ENCODE measurements at regions not wholly inside any gene's neighbourhood (a gene's known extent, or its start where the extent isn't known, plus 50 kb on each side); places are given as distances from the start of the nearest gene placed in this dataset.

DNA sequence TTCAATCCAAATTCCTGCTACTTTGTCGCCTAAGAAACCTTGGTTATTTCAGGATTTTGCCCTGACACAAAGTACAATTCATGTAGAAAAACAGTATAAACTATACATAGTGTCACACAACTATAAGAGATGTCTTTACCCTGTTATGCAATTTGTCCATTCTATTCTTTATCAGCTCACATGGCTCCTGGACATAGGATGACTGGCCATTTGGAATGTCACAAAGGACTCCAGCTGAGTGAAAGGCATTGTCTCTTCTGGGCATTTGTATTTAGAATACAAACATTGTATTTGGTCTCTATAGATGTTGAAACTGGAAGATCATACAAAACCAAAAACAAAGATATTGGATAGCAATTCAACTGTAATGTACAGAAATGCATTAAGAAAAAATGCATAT is 944.6 kb upstream of the LRRTM1 start:
- H3K36me3 ChIP-seq (ENCODE audit: control insufficient read depth in 2 of 2, insufficient read depth in 1 of 2, low read length in 2 of 2) = no peaks in the 10 kb centered on the region
- ChIA-PET POLR2A (no interaction called here), CTCF (no interaction called here)
- H3K4me3 ChIP-seq (ENCODE audit: low read depth, low read length) = no peak overlapping the region
- no peaks in the 10 kb centered on the region for H3K4me1 ChIP-seq (ENCODE audit: control insufficient read depth, insufficient read depth, low read length)
- no peaks in the 10 kb centered on the region for H3K9me3 ChIP-seq (ENCODE audit: control insufficient read depth, insufficient read depth, low read depth, low read length)
- H3K27ac ChIP-seq (ENCODE audit: extremely low read depth, low read depth, low read length) = no peak overlapping the region
- TF ChIP-seq, protein P1, sequence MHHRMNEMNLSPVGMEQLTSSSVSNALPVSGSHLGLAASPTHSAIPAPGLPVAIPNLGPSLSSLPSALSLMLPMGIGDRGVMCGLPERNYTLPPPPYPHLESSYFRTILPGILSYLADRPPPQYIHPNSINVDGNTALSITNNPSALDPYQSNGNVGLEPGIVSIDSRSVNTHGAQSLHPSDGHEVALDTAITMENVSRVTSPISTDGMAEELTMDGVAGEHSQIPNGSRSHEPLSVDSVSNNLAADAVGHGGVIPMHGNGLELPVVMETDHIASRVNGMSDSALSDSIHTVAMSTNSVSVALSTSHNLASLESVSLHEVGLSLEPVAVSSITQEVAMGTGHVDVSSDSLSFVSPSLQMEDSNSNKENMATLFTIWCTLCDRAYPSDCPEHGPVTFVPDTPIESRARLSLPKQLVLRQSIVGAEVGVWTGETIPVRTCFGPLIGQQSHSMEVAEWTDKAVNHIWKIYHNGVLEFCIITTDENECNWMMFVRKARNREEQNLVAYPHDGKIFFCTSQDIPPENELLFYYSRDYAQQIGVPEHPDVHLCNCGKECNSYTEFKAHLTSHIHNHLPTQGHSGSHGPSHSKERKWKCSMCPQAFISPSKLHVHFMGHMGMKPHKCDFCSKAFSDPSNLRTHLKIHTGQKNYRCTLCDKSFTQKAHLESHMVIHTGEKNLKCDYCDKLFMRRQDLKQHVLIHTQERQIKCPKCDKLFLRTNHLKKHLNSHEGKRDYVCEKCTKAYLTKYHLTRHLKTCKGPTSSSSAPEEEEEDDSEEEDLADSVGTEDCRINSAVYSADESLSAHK (tag by site-specific recombination; IDR thresholded peaks at IDR 0.05) = no peak
- TF ChIP-seq SCRT2 (tag by site-specific recombination; IDR thresholded peaks at IDR 0.05) = no peak
- no peak for TF ChIP-seq ZNF341 (tag by site-specific recombination; IDR thresholded peaks at IDR 0.05; ENCODE audit: low read depth)
- TF ChIP-seq ZNF16 (tag by site-specific recombination; IDR thresholded peaks at IDR 0.05; ENCODE audit: low read depth) = no peak
- TF ChIP-seq, protein P2, sequence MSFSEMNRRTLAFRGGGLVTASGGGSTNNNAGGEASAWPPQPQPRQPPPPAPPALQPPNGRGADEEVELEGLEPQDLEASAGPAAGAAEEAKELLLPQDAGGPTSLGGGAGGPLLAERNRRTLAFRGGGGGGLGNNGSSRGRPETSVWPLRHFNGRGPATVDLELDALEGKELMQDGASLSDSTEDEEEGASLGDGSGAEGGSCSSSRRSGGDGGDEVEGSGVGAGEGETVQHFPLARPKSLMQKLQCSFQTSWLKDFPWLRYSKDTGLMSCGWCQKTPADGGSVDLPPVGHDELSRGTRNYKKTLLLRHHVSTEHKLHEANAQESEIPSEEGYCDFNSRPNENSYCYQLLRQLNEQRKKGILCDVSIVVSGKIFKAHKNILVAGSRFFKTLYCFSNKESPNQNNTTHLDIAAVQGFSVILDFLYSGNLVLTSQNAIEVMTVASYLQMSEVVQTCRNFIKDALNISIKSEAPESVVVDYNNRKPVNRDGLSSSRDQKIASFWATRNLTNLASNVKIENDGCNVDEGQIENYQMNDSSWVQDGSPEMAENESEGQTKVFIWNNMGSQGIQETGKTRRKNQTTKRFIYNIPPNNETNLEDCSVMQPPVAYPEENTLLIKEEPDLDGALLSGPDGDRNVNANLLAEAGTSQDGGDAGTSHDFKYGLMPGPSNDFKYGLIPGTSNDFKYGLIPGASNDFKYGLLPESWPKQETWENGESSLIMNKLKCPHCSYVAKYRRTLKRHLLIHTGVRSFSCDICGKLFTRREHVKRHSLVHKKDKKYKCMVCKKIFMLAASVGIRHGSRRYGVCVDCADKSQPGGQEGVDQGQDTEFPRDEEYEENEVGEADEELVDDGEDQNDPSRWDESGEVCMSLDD (tag by site-specific recombination; IDR thresholded peaks at IDR 0.05) = no peak
- no peak for TF ChIP-seq ZNF48 (tag by site-specific recombination; IDR thresholded peaks at IDR 0.05)

DNA sequence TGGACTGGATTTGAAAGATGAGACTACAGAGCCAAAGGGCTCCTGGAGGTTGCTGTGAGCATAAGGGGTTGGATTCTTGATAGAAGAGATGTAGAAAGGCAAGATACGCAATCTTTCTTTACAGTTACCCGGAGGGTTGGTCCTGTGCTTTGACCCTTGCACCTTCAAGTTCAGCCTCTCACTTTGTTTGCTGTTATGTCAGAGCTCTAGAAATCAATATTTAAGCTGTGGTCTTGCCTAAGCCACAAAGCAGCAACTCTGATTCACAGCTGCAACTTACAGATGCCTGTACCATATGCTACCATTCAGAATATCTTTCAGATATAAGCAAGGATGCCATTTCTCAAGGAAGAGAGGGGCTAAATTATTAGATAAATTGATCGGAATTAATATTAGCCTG is 943.1 kb upstream of the LRRTM1 start:
- POLR2A ChIA-PET = no interaction called here

DNA sequence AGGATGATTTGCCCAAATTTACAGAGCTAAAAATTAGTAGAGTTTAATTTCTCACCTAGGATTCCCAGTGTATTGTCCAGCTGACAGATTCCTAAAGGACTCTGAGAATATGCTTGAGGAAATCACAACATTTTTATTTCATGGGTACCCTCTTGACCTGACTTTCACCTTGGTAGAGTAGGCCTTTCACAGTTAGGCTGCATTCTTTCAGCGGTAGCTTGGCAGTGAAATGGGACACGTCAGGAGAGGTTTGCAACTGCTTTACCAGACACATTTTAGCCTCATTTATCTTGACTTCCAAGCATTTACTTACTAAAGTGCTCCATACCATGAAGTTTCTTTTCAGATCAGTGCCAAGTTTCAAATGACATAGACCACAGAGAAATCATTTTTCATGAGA is 937.9 kb upstream of the LRRTM1 start:
- POLR2A ChIA-PET = no interaction called here
- no peaks in the 10 kb centered on the region for H3K36me3 ChIP-seq (ENCODE audit: control insufficient read depth in 2 of 2, insufficient read depth in 1 of 2, low read length in 2 of 2)
- no peaks in the 10 kb centered on the region for H3K4me1 ChIP-seq (ENCODE audit: control insufficient read depth, insufficient read depth, low read length)
- CTCF ChIA-PET = no interaction called here
- no peak overlapping the region for H3K27ac ChIP-seq (ENCODE audit: extremely low read depth, low read depth, low read length)
- no peak overlapping the region for H3K4me3 ChIP-seq (ENCODE audit: low read depth, low read length)
- H3K9me3 ChIP-seq (ENCODE audit: control insufficient read depth, insufficient read depth, low read depth, low read length) = no peaks in the 10 kb centered on the region
- TF ChIP-seq, protein P3, sequence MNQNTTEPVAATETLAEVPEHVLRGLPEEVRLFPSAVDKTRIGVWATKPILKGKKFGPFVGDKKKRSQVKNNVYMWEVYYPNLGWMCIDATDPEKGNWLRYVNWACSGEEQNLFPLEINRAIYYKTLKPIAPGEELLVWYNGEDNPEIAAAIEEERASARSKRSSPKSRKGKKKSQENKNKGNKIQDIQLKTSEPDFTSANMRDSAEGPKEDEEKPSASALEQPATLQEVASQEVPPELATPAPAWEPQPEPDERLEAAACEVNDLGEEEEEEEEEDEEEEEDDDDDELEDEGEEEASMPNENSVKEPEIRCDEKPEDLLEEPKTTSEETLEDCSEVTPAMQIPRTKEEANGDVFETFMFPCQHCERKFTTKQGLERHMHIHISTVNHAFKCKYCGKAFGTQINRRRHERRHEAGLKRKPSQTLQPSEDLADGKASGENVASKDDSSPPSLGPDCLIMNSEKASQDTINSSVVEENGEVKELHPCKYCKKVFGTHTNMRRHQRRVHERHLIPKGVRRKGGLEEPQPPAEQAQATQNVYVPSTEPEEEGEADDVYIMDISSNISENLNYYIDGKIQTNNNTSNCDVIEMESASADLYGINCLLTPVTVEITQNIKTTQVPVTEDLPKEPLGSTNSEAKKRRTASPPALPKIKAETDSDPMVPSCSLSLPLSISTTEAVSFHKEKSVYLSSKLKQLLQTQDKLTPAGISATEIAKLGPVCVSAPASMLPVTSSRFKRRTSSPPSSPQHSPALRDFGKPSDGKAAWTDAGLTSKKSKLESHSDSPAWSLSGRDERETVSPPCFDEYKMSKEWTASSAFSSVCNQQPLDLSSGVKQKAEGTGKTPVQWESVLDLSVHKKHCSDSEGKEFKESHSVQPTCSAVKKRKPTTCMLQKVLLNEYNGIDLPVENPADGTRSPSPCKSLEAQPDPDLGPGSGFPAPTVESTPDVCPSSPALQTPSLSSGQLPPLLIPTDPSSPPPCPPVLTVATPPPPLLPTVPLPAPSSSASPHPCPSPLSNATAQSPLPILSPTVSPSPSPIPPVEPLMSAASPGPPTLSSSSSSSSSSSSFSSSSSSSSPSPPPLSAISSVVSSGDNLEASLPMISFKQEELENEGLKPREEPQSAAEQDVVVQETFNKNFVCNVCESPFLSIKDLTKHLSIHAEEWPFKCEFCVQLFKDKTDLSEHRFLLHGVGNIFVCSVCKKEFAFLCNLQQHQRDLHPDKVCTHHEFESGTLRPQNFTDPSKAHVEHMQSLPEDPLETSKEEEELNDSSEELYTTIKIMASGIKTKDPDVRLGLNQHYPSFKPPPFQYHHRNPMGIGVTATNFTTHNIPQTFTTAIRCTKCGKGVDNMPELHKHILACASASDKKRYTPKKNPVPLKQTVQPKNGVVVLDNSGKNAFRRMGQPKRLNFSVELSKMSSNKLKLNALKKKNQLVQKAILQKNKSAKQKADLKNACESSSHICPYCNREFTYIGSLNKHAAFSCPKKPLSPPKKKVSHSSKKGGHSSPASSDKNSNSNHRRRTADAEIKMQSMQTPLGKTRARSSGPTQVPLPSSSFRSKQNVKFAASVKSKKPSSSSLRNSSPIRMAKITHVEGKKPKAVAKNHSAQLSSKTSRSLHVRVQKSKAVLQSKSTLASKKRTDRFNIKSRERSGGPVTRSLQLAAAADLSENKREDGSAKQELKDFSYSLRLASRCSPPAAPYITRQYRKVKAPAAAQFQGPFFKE (tag by site-specific recombination; IDR thresholded peaks at IDR 0.05; ENCODE audit: borderline replicate concordance) = no peak
- TF ChIP-seq, protein P4, sequence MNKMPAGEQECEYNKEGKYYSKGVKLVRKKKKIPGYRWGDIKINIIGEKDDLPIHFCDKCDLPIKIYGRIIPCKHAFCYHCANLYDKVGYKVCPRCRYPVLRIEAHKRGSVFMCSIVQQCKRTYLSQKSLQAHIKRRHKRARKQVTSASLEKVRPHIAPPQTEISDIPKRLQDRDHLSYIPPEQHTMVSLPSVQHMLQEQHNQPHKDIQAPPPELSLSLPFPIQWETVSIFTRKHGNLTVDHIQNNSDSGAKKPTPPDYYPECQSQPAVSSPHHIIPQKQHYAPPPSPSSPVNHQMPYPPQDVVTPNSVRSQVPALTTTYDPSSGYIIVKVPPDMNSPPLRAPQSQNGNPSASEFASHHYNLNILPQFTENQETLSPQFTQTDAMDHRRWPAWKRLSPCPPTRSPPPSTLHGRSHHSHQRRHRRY (tag by site-specific recombination; IDR thresholded peaks at IDR 0.05) = no peak
- TF ChIP-seq ZNF701 (tag by site-specific recombination; IDR thresholded peaks at IDR 0.05) = no peak
- no peak for TF ChIP-seq ZNF626 (tag by site-specific recombination; IDR thresholded peaks at IDR 0.05)
- no peak for TF ChIP-seq ZNF530 (tag by site-specific recombination; IDR thresholded peaks at IDR 0.05; ENCODE audit: low read depth)
- TF ChIP-seq WT1 (tag by site-specific recombination; IDR thresholded peaks at IDR 0.05) = no peak
- TF ChIP-seq ZNF266 (tag by site-specific recombination; IDR thresholded peaks at IDR 0.05; ENCODE audit: low read depth) = no peak
- no peak for TF ChIP-seq ZFP3 (tag by site-specific recombination; IDR thresholded peaks at IDR 0.05; ENCODE audit: low read depth)
- TF ChIP-seq ZNF184 (tag by site-specific recombination; IDR thresholded peaks at IDR 0.05) = no peak

More for the DNA sequence above, 943.1 kb upstream of the LRRTM1 start:
- TF ChIP-seq, protein P5, sequence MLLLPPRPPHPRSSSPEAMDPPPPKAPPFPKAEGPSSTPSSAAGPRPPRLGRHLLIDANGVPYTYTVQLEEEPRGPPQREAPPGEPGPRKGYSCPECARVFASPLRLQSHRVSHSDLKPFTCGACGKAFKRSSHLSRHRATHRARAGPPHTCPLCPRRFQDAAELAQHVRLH (tag by site-specific recombination; IDR thresholded peaks at IDR 0.05) = no peak
- TF ChIP-seq, protein P6, sequence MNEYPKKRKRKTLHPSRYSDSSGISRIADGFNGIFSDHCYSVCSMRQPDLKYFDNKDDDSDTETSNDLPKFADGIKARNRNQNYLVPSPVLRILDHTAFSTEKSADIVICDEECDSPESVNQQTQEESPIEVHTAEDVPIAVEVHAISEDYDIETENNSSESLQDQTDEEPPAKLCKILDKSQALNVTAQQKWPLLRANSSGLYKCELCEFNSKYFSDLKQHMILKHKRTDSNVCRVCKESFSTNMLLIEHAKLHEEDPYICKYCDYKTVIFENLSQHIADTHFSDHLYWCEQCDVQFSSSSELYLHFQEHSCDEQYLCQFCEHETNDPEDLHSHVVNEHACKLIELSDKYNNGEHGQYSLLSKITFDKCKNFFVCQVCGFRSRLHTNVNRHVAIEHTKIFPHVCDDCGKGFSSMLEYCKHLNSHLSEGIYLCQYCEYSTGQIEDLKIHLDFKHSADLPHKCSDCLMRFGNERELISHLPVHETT (tag by site-specific recombination; IDR thresholded peaks at IDR 0.05) = no peak
- TF ChIP-seq ZNF114 (tag by site-specific recombination; IDR thresholded peaks at IDR 0.05) = no peak
- Histone ChIP-seq H3K4me3 (ENCODE audit: low read depth, low read length) (no peak overlapping the region), H3K4me1 (ENCODE audit: control insufficient read depth, insufficient read depth, low read length) (no peaks in the 10 kb centered on the region), H3K27ac (ENCODE audit: extremely low read depth, low read depth, low read length) (no peak overlapping the region), H3K36me3 (ENCODE audit: control insufficient read depth in 2 of 2, insufficient read depth in 1 of 2, low read length in 2 of 2) (no peaks in the 10 kb centered on the region), H3K9me3 (ENCODE audit: control insufficient read depth, insufficient read depth, low read depth, low read length) (no peaks in the 10 kb centered on the region)
- CTCF ChIA-PET = interaction anchor here (0.6 kb wide), 1 partner anchor 16 kb away, joined by 3 read pairs; no protein-coding TSS in a partner anchor

Data from HEK293 (cell line).